ENCODE measurements at regions not wholly inside any gene's neighbourhood (a gene's known extent, or its start where the extent isn't known, plus 50 kb on each side); places are given as distances from the start of the nearest gene placed in this dataset.

DNA sequence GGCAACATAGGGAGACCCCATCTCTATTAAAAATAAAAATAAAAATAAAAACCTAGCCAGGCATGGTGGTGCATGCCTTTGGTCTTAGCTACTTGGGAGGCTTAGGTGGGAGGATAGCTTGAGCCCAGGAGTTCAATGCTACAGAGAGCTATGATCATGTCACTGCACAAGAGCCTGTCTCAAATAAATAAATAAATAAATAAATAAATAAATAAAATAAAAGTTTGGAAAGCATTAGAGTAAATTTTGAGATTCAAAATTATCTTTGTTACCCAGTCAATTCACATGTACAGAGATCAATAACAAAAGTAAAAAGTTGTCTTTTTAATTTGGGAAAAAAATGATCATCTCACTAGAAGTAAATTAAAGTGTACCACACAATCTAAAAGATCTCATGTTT, 255.8 kb upstream of the MYO3A start:
- peaks cover 0 to 2% (median 0%) of the 10 kb centered on the region in 3 donors for H3K27me3 Mint-ChIP-seq (ENCODE audit: low read depth in 3 of 3)
- no peak overlapping the region for H3K4me3 Mint-ChIP-seq
- no peak overlapping the region for H3K4me2 ChIP-seq (replicated peaks; ENCODE audit: extremely low read depth, low read length, poor library complexity, severe bottlenecking)
- H3K36me3 Mint-ChIP-seq, result no peaks in the 10 kb centered on the region
- H3K27ac Mint-ChIP-seq, result no peak overlapping the region
- H3K9ac ChIP-seq (ENCODE audit: insufficient read depth, low read length, poor library complexity, severe bottlenecking), result no peak overlapping the region
- H3K4me1 ChIP-seq (ENCODE audit: control insufficient read depth in 1 of 2, insufficient read depth in 2 of 2, low read length in 2 of 2), result no peaks in the 10 kb centered on the region
- no peak overlapping the region for H2AFZ ChIP-seq (ENCODE audit: insufficient read depth, low read depth, low read length, poor library complexity, severe bottlenecking)
- intact Hi-C loops (cut with micrococcal nuclease), result no loop called here
- no peak overlapping the region for H3K4me3 ChIP-seq (replicated peaks in 1 of 3; ENCODE audit: low read depth in 2 of 3, low read length in 3 of 3)
- no peak for DNase-seq
- H3K27ac ChIP-seq (ENCODE audit: low read depth in 1 of 2, low read length in 2 of 2), result no peak overlapping the region
- no peaks in the 10 kb centered on the region for H3K36me3 ChIP-seq (replicated peaks in 1 of 2; ENCODE audit: control insufficient read depth in 1 of 2, insufficient read depth in 2 of 2, low read length in 2 of 2)
- H3K27me3 ChIP-seq (ENCODE audit: control insufficient read depth in 2 of 2, insufficient read depth in 2 of 2, low read length in 2 of 2), result no peaks in the 10 kb centered on the region
- H3K9me3 ChIP-seq (replicated peaks in 1 of 2; ENCODE audit: control insufficient read depth in 1 of 2, insufficient read depth in 1 of 2, low read length in 2 of 2), result peaks cover 0 to 3% of the 10 kb centered on the region in 2 donors
- H3K79me2 ChIP-seq (ENCODE audit: insufficient read depth, low read length), result no peaks in the 10 kb centered on the region
- no peaks in the 10 kb centered on the region for H3K4me1 Mint-ChIP-seq
- no peak for TF ChIP-seq CTCF (IDR thresholded peaks at IDR 0.05)
- peaks cover 3 to 14% (median 7%) of the 10 kb centered on the region in 7 donors for H3K9me3 Mint-ChIP-seq
- no peaks in the 10 kb centered on the region for H4K20me1 ChIP-seq (ENCODE audit: insufficient read depth, low read length)

DNA sequence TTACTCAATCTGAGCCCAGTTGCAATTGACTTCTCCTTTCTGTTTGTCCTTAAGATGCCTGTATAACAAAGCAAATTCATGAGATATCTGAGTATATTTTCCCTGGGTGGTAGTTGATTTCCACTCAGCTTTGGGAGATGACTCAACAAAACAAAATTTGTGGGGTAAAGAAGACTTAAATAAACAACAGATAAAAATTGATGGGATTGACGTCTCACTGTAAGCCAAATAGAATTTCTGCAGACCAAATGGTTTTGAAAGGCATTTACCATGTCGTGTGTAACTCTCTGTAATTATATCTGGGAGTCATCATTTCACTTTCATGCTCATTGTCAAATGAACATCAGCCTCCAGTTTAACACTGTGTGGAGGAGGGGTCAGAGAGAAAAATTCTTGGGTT, 255.4 kb upstream of the MYO3A start:
- no peak overlapping the region for H3K27ac ChIP-seq (ENCODE audit: low read depth in 1 of 2, low read length in 2 of 2)
- peaks cover 0 to 2% (median 0%) of the 10 kb centered on the region in 3 donors for H3K27me3 Mint-ChIP-seq (ENCODE audit: low read depth in 3 of 3)
- no peaks in the 10 kb centered on the region for H3K36me3 Mint-ChIP-seq
- no peaks in the 10 kb centered on the region for H3K36me3 ChIP-seq (replicated peaks in 1 of 2; ENCODE audit: control insufficient read depth in 1 of 2, insufficient read depth in 2 of 2, low read length in 2 of 2)
- no peak overlapping the region for H3K4me2 ChIP-seq (replicated peaks; ENCODE audit: extremely low read depth, low read length, poor library complexity, severe bottlenecking)
- H3K4me1 ChIP-seq (ENCODE audit: control insufficient read depth in 1 of 2, insufficient read depth in 2 of 2, low read length in 2 of 2), result no peaks in the 10 kb centered on the region
- peaks cover 0 to 3% of the 10 kb centered on the region in 2 donors for H3K9me3 ChIP-seq (replicated peaks in 1 of 2; ENCODE audit: control insufficient read depth in 1 of 2, insufficient read depth in 1 of 2, low read length in 2 of 2)
- H3K4me3 ChIP-seq (replicated peaks in 1 of 3; ENCODE audit: low read depth in 2 of 3, low read length in 3 of 3), result no peak overlapping the region
- H3K9ac ChIP-seq (ENCODE audit: insufficient read depth, low read length, poor library complexity, severe bottlenecking), result no peak overlapping the region
- no peak overlapping the region for H2AFZ ChIP-seq (ENCODE audit: insufficient read depth, low read depth, low read length, poor library complexity, severe bottlenecking)
- no peaks in the 10 kb centered on the region for H3K27me3 ChIP-seq (ENCODE audit: control insufficient read depth in 2 of 2, insufficient read depth in 2 of 2, low read length in 2 of 2)
- no peak for TF ChIP-seq CTCF (IDR thresholded peaks at IDR 0.05)
- H3K9me3 Mint-ChIP-seq, result peaks cover 3 to 11% (median 8%) of the 10 kb centered on the region in 7 donors
- H3K79me2 ChIP-seq (ENCODE audit: insufficient read depth, low read length), result no peaks in the 10 kb centered on the region
- no peak overlapping the region for H3K4me3 Mint-ChIP-seq
- H3K27ac Mint-ChIP-seq, result no peak overlapping the region
- intact Hi-C loops (cut with micrococcal nuclease), result no loop called here
- WGBS (ENCODE audit: insufficient coverage), result no CpG with 5 or more reads among the region's 2 CpGs
- DNase-seq, result no peak
- H3K4me1 Mint-ChIP-seq, result no peaks in the 10 kb centered on the region
- no peaks in the 10 kb centered on the region for H4K20me1 ChIP-seq (ENCODE audit: insufficient read depth, low read length)
